SK-N-SH (cell line): ENCODE measurements at regions not wholly inside any gene's neighbourhood (a gene's known extent, or its start where the extent isn't known, plus 50 kb on each side); places are given as distances from the start of the nearest gene placed in this dataset.

Experiments
- CTCF ChIA-PET: fragments of 300-600, 350-600 bp; formaldehyde crosslinking; extraction: SDS; loops from one replicate; lab custom pipeline; 2021; lab: Yijun Ruan, JAX
- POLR2A ChIA-PET: fragments of 350-600 bp; sonication (Branson Sonifier 250); formaldehyde crosslinking; extraction: SDS; loops from one replicate; lab custom pipeline; 2020; ENCODE audit warnings: antibody characterized with exemption, inconsistent platforms; lab: Yijun Ruan, JAX
- DNase-seq: peaks from one replicate; pipeline ENCODE4 v3.0.0; 2012
- H2AFZ ChIP-seq: fragments of 200-600 bp; sonication (generic); 2 replicates; pipeline ENCODE4 v1.8.1; 2016; ENCODE audit warnings: antibody characterized with exemption, mild to moderate bottlenecking, low read depth
- H3F3A ChIP-seq: fragments of 200-600 bp; sonication (generic); replicated peaks from 2 replicates; pipeline ENCODE3; 2016; ENCODE audit warnings: antibody characterized with exemption, mild to moderate bottlenecking; ENCODE audit not compliant: insufficient read depth
- H3K27ac ChIP-seq, 2 experiments: fragments of 200-500 bp in 1 of 2; fragments of 200-600 bp in 1 of 2; sonication (Bioruptor generic) in 1 of 2; sonication (generic), shearing (Covaris generic) in 1 of 2; 2 replicates each; pipeline versions ENCODE4 v1.5.1 to v1.6.1; 2014 to 2016; ENCODE audit warnings: low read depth in 2 of 2, inconsistent platforms in 1 of 2, low read length in 1 of 2, mild to moderate bottlenecking in 1 of 2, mixed read lengths in 1 of 2
- H3K27me3 ChIP-seq: fragments of 200-600 bp; sonication (generic), shearing (Covaris generic); 2 replicates; pipeline ENCODE4 v1.6.1; 2016; ENCODE audit warnings: mixed run types; ENCODE audit not compliant: insufficient read depth
- H3K36me3 ChIP-seq, 2 experiments: fragments of 200-500 bp in 1 of 2; fragments of 200-600 bp in 1 of 2; sonication (Bioruptor generic) in 1 of 2; sonication (generic) in 1 of 2; replicated peaks in 1 of 2; 2 replicates each; pipeline versions ENCODE3 to v1.5.1; 2014 to 2016; ENCODE audit warnings: low read length in 1 of 2, mild to moderate bottlenecking in 1 of 2; ENCODE audit not compliant: insufficient read depth in 2 of 2, control insufficient read depth in 1 of 2
- H3K4me1 ChIP-seq, 2 experiments: fragments of 200-500 bp in 1 of 2; fragments of 200-600 bp in 1 of 2; sonication (Bioruptor generic) in 1 of 2; sonication (generic), shearing (Covaris generic) in 1 of 2; 2 replicates each; pipeline versions ENCODE4 v1.5.1 to v1.6.1; 2014 to 2016; ENCODE audit warnings: low read depth in 1 of 2, low read length in 1 of 2, mixed run types in 1 of 2; ENCODE audit not compliant: insufficient read depth in 2 of 2, control insufficient read depth in 1 of 2
- H3K4me2 ChIP-seq: fragments of 200-600 bp; sonication (generic), shearing (Covaris generic); 2 replicates; pipeline ENCODE4 v1.6.1; 2017; ENCODE audit warnings: mixed run types
- H3K4me3 ChIP-seq, 2 experiments: fragments of 200-500 bp in 1 of 2; fragments of 200-600 bp in 1 of 2; sonication (Bioruptor generic) in 1 of 2; sonication (generic), shearing (Covaris generic) in 1 of 2; 2 replicates each; pipeline versions ENCODE4 v1.5.1 to v1.8.1; 2014 to 2016; ENCODE audit warnings: low read depth in 2 of 2, inconsistent platforms in 1 of 2, low read length in 1 of 2, mild to moderate bottlenecking in 1 of 2, mixed read lengths in 1 of 2, moderate library complexity in 1 of 2
- H3K79me2 ChIP-seq: fragments of 200-600 bp; sonication (generic); 2 replicates; pipeline ENCODE4 v1.8.1; 2017; ENCODE audit warnings: mild to moderate bottlenecking; ENCODE audit not compliant: insufficient read depth
- H3K9ac ChIP-seq: fragments of 200-600 bp; sonication (generic); 2 replicates; pipeline ENCODE4 v1.6.1; 2017; ENCODE audit warnings: mixed run types
- H3K9me2 ChIP-seq: fragments of 200-600 bp; sonication (generic); 2 replicates; pipeline ENCODE4 v1.6.1; 2017; ENCODE audit warnings: mixed run types
- H3K9me3 ChIP-seq: fragments of 200-600 bp; sonication (generic); 2 replicates; pipeline ENCODE4 v1.6.1; 2017; ENCODE audit warnings: mixed run types, mild to moderate bottlenecking, moderate library complexity
- H4K20me1 ChIP-seq: fragments of 200-600 bp; sonication (generic); 2 replicates; pipeline ENCODE4 v1.6.1; 2017; ENCODE audit warnings: mild to moderate bottlenecking, mixed run types; ENCODE audit not compliant: insufficient read depth
- CHD2 ChIP-seq: fragments of 150-350 bp; IDR thresholded peaks from 2 replicates; pipeline ENCODE4 v1.6.1; 2018; ENCODE audit warnings: low read length; ENCODE audit not compliant: partially characterized antibody
- ELF1 ChIP-seq: IDR thresholded peaks from 2 replicates; pipeline ENCODE4 v1.4.0; 2012
- EZH2phosphoT487 ChIP-seq: fragments of 200-600 bp; sonication (generic); IDR thresholded peaks from 2 replicates; pipeline ENCODE4 v1.6.1; 2017; ENCODE audit warnings: low read depth, mixed run types, mild to moderate bottlenecking, antibody characterized with exemption, moderate library complexity, borderline replicate concordance
- FOSL2 ChIP-seq: IDR thresholded peaks from 2 replicates; pipeline ENCODE4 v1.4.0; 2012; ENCODE audit warnings: low read depth, mild to moderate bottlenecking, moderate library complexity, borderline replicate concordance
- FOXM1 ChIP-seq: IDR thresholded peaks from 2 replicates; pipeline ENCODE4 v1.4.0; 2012; ENCODE audit warnings: low read depth, mild to moderate bottlenecking
- GATA2 ChIP-seq: sonication (generic); formaldehyde crosslinking; IDR thresholded peaks from 2 replicates; pipeline ENCODE4 v1.5.0; 2020; ENCODE audit warnings: mild to moderate bottlenecking, missing genetic modification reagents
- JUND ChIP-seq: IDR thresholded peaks from 2 replicates; pipeline ENCODE4 v1.4.0; 2012
- MEF2A ChIP-seq: IDR thresholded peaks from 2 replicates; pipeline ENCODE4 v1.4.0; 2012; ENCODE audit warnings: low read depth, borderline replicate concordance
- RAD21 ChIP-seq: IDR thresholded peaks from 2 replicates; pipeline ENCODE4 v1.6.1; 2012; ENCODE audit warnings: mild to moderate bottlenecking, low read length
- RCOR1 ChIP-seq: fragments of 150-350 bp; IDR thresholded peaks from 2 replicates; pipeline ENCODE4 v1.6.1; 2017; ENCODE audit warnings: antibody characterized with exemption, low read length
- SIN3A ChIP-seq: IDR thresholded peaks from 2 replicates; pipeline ENCODE4 v1.6.1; 2012; ENCODE audit warnings: low read depth, mild to moderate bottlenecking, low read length, moderate library complexity, borderline replicate concordance
- TAF1 ChIP-seq: IDR thresholded peaks from 2 replicates; pipeline ENCODE4 v1.6.1; 2012; ENCODE audit warnings: low read depth, mild to moderate bottlenecking, low read length, moderate library complexity, borderline replicate concordance
- TCF12 ChIP-seq: IDR thresholded peaks from 2 replicates; pipeline ENCODE4 v1.4.0; 2012
- TEAD4 ChIP-seq: IDR thresholded peaks from 2 replicates; pipeline ENCODE4 v1.4.0; 2012; ENCODE audit warnings: mild to moderate bottlenecking, borderline replicate concordance; ENCODE audit not compliant: insufficient read depth
- WGBS: methylation state at CpG from one replicate; pipeline ENCODE4 v1.1.6; 2017; ENCODE audit warnings: low lambda C conversion rate; 5-methylcytosine and 5-hydroxymethylcytosine counted together
- TF ChIP-seq, protein P1 (sequence below): IDR thresholded peaks from 2 replicates; pipeline ENCODE4 v1.4.0; 2012; ENCODE audit warnings: low read depth
- TF ChIP-seq, protein P2 (sequence below): IDR thresholded peaks from 2 replicates; pipeline ENCODE4 v1.4.0; 2012; ENCODE audit warnings: low read depth, borderline replicate concordance
- TF ChIP-seq, protein P3 (sequence below): IDR thresholded peaks from 2 replicates; pipeline ENCODE4 v1.6.1; 2012; ENCODE audit warnings: mild to moderate bottlenecking, low read depth, low read length, moderate library complexity
- TF ChIP-seq, protein P4 (sequence below): IDR thresholded peaks from 2 replicates; pipeline ENCODE4 v1.4.0; 2012; ENCODE audit warnings: low read depth, borderline replicate concordance
- TF ChIP-seq, protein P5 (sequence below): fragments of 150-350 bp; IDR thresholded peaks from 2 replicates; pipeline ENCODE4 v1.6.1; 2017; ENCODE audit warnings: antibody characterized with exemption, low read length, low read depth, borderline replicate concordance

DNA sequence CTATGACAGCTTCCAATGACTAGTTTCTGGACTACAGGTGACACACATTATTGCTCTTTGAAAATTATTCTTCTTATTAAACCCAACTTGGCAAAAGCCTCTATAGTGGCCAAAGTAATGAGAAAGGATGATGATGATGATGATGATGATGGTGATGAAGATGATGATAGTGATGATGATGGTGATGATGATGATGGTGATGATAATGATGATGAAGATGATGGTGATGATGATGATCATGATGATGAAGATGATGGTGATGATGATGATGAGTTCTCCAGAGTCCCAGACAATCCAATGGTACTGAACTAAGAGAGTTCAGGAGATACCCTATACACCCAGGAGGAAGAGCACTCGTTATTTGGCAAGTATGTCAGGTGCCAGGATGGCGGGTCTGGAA is 739.4 kb downstream of the IRX1 start:
- Histone ChIP-seq H3K9me3 (no peaks in the 10 kb centered on the region), H3K4me1 (no peaks in the 10 kb centered on the region)
- CTCF ChIA-PET = no interaction called here

DNA sequence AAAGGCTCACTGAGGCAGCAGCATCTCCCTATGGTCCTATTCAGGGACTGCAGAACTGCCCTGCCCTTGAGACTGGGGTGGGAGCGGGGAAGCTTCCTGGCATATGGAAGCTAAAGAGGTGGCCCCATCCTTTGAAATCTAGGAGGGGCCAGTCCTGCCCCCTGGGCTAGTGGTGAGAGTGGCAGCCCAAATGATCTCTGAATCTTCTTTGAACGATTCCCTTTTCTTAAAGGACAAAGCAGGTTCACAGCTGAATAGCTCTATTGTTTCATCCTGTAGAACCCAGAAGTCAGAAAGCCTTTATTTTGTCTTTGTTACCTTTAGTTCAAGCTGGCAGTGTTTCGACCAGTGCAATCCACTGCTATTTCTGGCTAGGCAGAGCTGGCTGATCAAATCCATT is 741.9 kb downstream of the IRX1 start:
- no peaks in the 10 kb centered on the region for H3K79me2 ChIP-seq
- no peak overlapping the region for H2AFZ ChIP-seq
- no peaks in the 10 kb centered on the region for H3K4me1 ChIP-seq
- 4% methylated on average over 3 of the region's 3 CpGs for WGBS
- H3K36me3 ChIP-seq = no peaks in the 10 kb centered on the region
- no peak overlapping the region for H3K4me2 ChIP-seq
- no peaks in the 10 kb centered on the region for H4K20me1 ChIP-seq
- no peaks in the 10 kb centered on the region for H3K9me2 ChIP-seq
- ChIA-PET CTCF (interaction anchor here (1.1 kb wide), 1 partner anchor 9 kb away, joined by 3 read pairs; no protein-coding TSS in a partner anchor), POLR2A (no interaction called here)
- H3K27ac ChIP-seq = no peak overlapping the region
- no peaks in the 10 kb centered on the region for H3K9me3 ChIP-seq
- no peak overlapping the region for H3K9ac ChIP-seq
- H3K27me3 ChIP-seq = no peaks in the 10 kb centered on the region
- DNase-seq = no peak
- no peak overlapping the region for H3K4me3 ChIP-seq
- no peaks in the 10 kb centered on the region for H3F3A ChIP-seq
- no peak for TF ChIP-seq GATA2 (CRISPR knock-in tag)
- no peak for TF ChIP-seq EZH2phosphoT487
- no peak for TF ChIP-seq TEAD4
- no peak for TF ChIP-seq TCF12
- TF ChIP-seq, protein P1, sequence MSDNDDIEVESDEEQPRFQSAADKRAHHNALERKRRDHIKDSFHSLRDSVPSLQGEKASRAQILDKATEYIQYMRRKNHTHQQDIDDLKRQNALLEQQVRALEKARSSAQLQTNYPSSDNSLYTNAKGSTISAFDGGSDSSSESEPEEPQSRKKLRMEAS = no peak
- TF ChIP-seq CHD2 = no peak
- TF ChIP-seq, protein P2, sequence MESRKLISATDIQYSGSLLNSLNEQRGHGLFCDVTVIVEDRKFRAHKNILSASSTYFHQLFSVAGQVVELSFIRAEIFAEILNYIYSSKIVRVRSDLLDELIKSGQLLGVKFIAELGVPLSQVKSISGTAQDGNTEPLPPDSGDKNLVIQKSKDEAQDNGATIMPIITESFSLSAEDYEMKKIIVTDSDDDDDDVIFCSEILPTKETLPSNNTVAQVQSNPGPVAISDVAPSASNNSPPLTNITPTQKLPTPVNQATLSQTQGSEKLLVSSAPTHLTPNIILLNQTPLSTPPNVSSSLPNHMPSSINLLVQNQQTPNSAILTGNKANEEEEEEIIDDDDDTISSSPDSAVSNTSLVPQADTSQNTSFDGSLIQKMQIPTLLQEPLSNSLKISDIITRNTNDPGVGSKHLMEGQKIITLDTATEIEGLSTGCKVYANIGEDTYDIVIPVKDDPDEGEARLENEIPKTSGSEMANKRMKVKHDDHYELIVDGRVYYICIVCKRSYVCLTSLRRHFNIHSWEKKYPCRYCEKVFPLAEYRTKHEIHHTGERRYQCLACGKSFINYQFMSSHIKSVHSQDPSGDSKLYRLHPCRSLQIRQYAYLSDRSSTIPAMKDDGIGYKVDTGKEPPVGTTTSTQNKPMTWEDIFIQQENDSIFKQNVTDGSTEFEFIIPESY = no peak
- TF ChIP-seq, protein P3, sequence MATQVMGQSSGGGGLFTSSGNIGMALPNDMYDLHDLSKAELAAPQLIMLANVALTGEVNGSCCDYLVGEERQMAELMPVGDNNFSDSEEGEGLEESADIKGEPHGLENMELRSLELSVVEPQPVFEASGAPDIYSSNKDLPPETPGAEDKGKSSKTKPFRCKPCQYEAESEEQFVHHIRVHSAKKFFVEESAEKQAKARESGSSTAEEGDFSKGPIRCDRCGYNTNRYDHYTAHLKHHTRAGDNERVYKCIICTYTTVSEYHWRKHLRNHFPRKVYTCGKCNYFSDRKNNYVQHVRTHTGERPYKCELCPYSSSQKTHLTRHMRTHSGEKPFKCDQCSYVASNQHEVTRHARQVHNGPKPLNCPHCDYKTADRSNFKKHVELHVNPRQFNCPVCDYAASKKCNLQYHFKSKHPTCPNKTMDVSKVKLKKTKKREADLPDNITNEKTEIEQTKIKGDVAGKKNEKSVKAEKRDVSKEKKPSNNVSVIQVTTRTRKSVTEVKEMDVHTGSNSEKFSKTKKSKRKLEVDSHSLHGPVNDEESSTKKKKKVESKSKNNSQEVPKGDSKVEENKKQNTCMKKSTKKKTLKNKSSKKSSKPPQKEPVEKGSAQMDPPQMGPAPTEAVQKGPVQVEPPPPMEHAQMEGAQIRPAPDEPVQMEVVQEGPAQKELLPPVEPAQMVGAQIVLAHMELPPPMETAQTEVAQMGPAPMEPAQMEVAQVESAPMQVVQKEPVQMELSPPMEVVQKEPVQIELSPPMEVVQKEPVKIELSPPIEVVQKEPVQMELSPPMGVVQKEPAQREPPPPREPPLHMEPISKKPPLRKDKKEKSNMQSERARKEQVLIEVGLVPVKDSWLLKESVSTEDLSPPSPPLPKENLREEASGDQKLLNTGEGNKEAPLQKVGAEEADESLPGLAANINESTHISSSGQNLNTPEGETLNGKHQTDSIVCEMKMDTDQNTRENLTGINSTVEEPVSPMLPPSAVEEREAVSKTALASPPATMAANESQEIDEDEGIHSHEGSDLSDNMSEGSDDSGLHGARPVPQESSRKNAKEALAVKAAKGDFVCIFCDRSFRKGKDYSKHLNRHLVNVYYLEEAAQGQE = no peak
- TF ChIP-seq ELF1 = no peak
- TF ChIP-seq FOXM1 = no peak
- TF ChIP-seq, protein P4, sequence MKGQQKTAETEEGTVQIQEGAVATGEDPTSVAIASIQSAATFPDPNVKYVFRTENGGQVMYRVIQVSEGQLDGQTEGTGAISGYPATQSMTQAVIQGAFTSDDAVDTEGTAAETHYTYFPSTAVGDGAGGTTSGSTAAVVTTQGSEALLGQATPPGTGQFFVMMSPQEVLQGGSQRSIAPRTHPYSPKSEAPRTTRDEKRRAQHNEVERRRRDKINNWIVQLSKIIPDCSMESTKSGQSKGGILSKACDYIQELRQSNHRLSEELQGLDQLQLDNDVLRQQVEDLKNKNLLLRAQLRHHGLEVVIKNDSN = no peak
- TF ChIP-seq RAD21 = no peak
- TF ChIP-seq JUND = no peak
- TF ChIP-seq MEF2A = no peak
- TF ChIP-seq RCOR1 = no peak
- TF ChIP-seq, protein P5, sequence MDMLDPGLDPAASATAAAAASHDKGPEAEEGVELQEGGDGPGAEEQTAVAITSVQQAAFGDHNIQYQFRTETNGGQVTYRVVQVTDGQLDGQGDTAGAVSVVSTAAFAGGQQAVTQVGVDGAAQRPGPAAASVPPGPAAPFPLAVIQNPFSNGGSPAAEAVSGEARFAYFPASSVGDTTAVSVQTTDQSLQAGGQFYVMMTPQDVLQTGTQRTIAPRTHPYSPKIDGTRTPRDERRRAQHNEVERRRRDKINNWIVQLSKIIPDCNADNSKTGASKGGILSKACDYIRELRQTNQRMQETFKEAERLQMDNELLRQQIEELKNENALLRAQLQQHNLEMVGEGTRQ = no peak

More for the DNA sequence above, 739.4 kb downstream of the IRX1 start:
- Histone ChIP-seq H3K4me2 (no peak overlapping the region), H3K9ac (no peak overlapping the region), H3K79me2 (no peaks in the 10 kb centered on the region), H3K9me2 (no peaks in the 10 kb centered on the region), H3K4me3 (no peak overlapping the region), H3K27ac (no peak overlapping the region), H3K36me3 (no peaks in the 10 kb centered on the region), H3K27me3 (no peaks in the 10 kb centered on the region), H4K20me1 (no peaks in the 10 kb centered on the region)
- 0% methylated on average over 2 of the region's 2 CpGs for WGBS
- no peak for DNase-seq
- POLR2A ChIA-PET = no interaction called here
- TF ChIP-seq, protein P2 = no peak
- TF ChIP-seq TAF1 (no peak), FOSL2 (no peak), SIN3A (no peak)
- TF ChIP-seq, all 33 proteins: peak for 0
- Histone ChIP-seq H3F3A (no peaks in the 10 kb centered on the region), H2AFZ (no peak overlapping the region)
